GM21576 (cell line): ENCODE measurements at regions not wholly inside any gene's neighbourhood (a gene's known extent, or its start where the extent isn't known, plus 50 kb on each side); places are given as distances from the start of the nearest gene placed in this dataset.

Experiments
- ATAC-seq: cut with Tn5 transposase; IDR thresholded peaks from one replicate; pipeline ENCODE4 v1.9.1; 2021; ENCODE audit warnings: mild to moderate bottlenecking, moderate library complexity; ENCODE audit not compliant: unreplicated experiment

- no peak for ATAC-seq
Measured at GRCh38 chr1:214923278-214923915, 159.1 kb upstream of the KCNK2 start.

GRCh38 chr1:214927796-214928195 is 154.7 kb upstream of the KCNK2 start:
- ATAC-seq, result no peak

GRCh38 chr1:214928574-214928973 is 154.0 kb upstream of the KCNK2 start:
- no peak for ATAC-seq

- ATAC-seq, result no peak
Measured at GRCh38 chr1:214933375-214933774, 149.2 kb upstream of the KCNK2 start.

GRCh38 chr1:214934045-214934444 is 148.5 kb upstream of the KCNK2 start:
- ATAC-seq, result no peak

- ATAC-seq, result no peak
Measured at GRCh38 chr1:214935258-214935657, 147.3 kb upstream of the KCNK2 start.

GRCh38 chr1:214939180-214939579 is 143.4 kb upstream of the KCNK2 start:
- no peak for ATAC-seq

GRCh38 chr1:214941061-214941460 is 141.5 kb upstream of the KCNK2 start:
- ATAC-seq, result no peak

GRCh38 chr1:214943054-214943453 is 139.5 kb upstream of the KCNK2 start:
- ATAC-seq, result no peak

- ATAC-seq, result no peak
Measured at GRCh38 chr1:214946615-214947014, 135.9 kb upstream of the KCNK2 start.

- no peak for ATAC-seq
Measured at GRCh38 chr1:214952648-214953047, 129.9 kb upstream of the KCNK2 start.

GRCh38 chr1:214953901-214954616 is 128.5 kb upstream of the KCNK2 start:
- ATAC-seq, result no peak

- no peak for ATAC-seq
Measured at GRCh38 chr1:214954617-214954949, 128.0 kb upstream of the KCNK2 start.

GRCh38 chr1:214957330-214958137 is 125.0 kb upstream of the KCNK2 start:
- ATAC-seq, result no peak

GRCh38 chr1:214958486-214958885 is 124.1 kb upstream of the KCNK2 start:
- no peak for ATAC-seq

GRCh38 chr1:214966346-214966745 is 116.2 kb upstream of the KCNK2 start:
- no peak for ATAC-seq

GRCh38 chr1:214967865-214968575 is 114.5 kb upstream of the KCNK2 start:
- ATAC-seq, result no peak

GRCh38 chr1:214970016-214970415 is 112.5 kb upstream of the KCNK2 start:
- ATAC-seq, result no peak

- no peak for ATAC-seq
Measured at GRCh38 chr1:214971071-214971470, 111.5 kb upstream of the KCNK2 start.

GRCh38 chr1:214974002-214974401 is 108.5 kb upstream of the KCNK2 start:
- ATAC-seq, result no peak

GRCh38 chr1:214976665-214977064 is 105.9 kb upstream of the KCNK2 start:
- no peak for ATAC-seq
